OCI-LY1 (cell line): ENCODE measurements at regions not wholly inside any gene's neighbourhood (a gene's known extent, or its start where the extent isn't known, plus 50 kb on each side); places are given as distances from the start of the nearest gene placed in this dataset.

Experiments used
- H2AFZ ChIP-seq: fragments of 200-600 bp; sonication (generic), shearing (Covaris generic); 2 replicates; pipeline ENCODE4 v1.6.0; 2014; ENCODE audit warnings: antibody characterized with exemption, mild to moderate bottlenecking, low read length
- H3F3A ChIP-seq: fragments of 200-600 bp; sonication (generic), shearing (Covaris generic); 2 replicates; pipeline ENCODE4 v1.6.0; 2014; ENCODE audit warnings: mild to moderate bottlenecking, antibody characterized with exemption, low read length, moderate library complexity; ENCODE audit not compliant: insufficient read depth
- H3K27ac ChIP-seq: fragments of 200-600 bp; sonication (generic); 2 replicates; pipeline ENCODE4 v1.5.1; 2014; ENCODE audit warnings: low read length, mixed run types, mild to moderate bottlenecking, low read depth; ENCODE audit not compliant: poor library complexity, severe bottlenecking
- H3K27me3 ChIP-seq: fragments of 200-600 bp; sonication (generic); 2 replicates; pipeline ENCODE4 v1.6.0; 2014; ENCODE audit warnings: antibody characterized with exemption, mild to moderate bottlenecking, low read length, moderate library complexity; ENCODE audit not compliant: insufficient read depth
- H3K36me3 ChIP-seq: fragments of 200-600 bp; sonication (generic); 2 replicates; pipeline ENCODE4 v1.6.1; 2014; ENCODE audit warnings: mild to moderate bottlenecking, antibody characterized with exemption, low read length, moderate library complexity, mixed read lengths; ENCODE audit not compliant: insufficient read depth
- H3K4me1 ChIP-seq: fragments of 200-600 bp; sonication (generic); 2 replicates; pipeline ENCODE4 v1.5.1; 2014; ENCODE audit warnings: mild to moderate bottlenecking, low read length, moderate library complexity; ENCODE audit not compliant: insufficient read depth, severe bottlenecking
- H3K4me2 ChIP-seq: fragments of 200-600 bp; sonication (generic), shearing (Covaris generic); 2 replicates; pipeline ENCODE4 v1.6.1; 2014; ENCODE audit warnings: low read length
- H3K4me3 ChIP-seq: fragments of 200-600 bp; sonication (generic); 2 replicates; pipeline ENCODE4 v1.5.1; 2014; ENCODE audit warnings: low read length, low read depth, mild to moderate bottlenecking, mixed read lengths; ENCODE audit not compliant: poor library complexity, severe bottlenecking
- H3K79me2 ChIP-seq: fragments of 200-600 bp; shearing (Covaris generic); 2 replicates; pipeline ENCODE4 v1.6.1; 2016; ENCODE audit warnings: mixed run types, low read length, mixed read lengths; ENCODE audit not compliant: insufficient read depth
- H3K9ac ChIP-seq: fragments of 200-600 bp; sonication (generic), shearing (Covaris generic); 2 replicates; pipeline ENCODE4 v1.6.1; 2014; ENCODE audit warnings: mild to moderate bottlenecking, low read length, mixed read lengths
- H3K9me2 ChIP-seq: fragments of 200-600 bp; sonication (generic), shearing (Covaris generic); 2 replicates; pipeline ENCODE4 v1.6.1; 2014; ENCODE audit warnings: low read depth, mild to moderate bottlenecking, low read length, mixed read lengths
- H3K9me3 ChIP-seq: fragments of 200-600 bp; shearing (Covaris generic); 2 replicates; pipeline ENCODE4 v1.6.1; 2014; ENCODE audit warnings: low read length, mixed read lengths
- H4K20me1 ChIP-seq: fragments of 200-600 bp; sonication (generic), shearing (Covaris generic); 2 replicates; pipeline ENCODE4 v1.6.0; 2016; ENCODE audit warnings: mild to moderate bottlenecking, low read length; ENCODE audit not compliant: insufficient read depth
- CTCF ChIP-seq: fragments of 200-600 bp; sonication (generic), shearing (Covaris generic); IDR thresholded peaks from 2 replicates; pipeline ENCODE4 v1.5.1; 2017; ENCODE audit warnings: mild to moderate bottlenecking, antibody characterized with exemption, low read length, moderate library complexity, mixed read lengths
- EZH2 ChIP-seq: fragments of 200-600 bp; sonication (generic), shearing (Covaris generic); IDR thresholded peaks from 2 replicates; pipeline ENCODE4 v1.8.0; 2017; ENCODE audit warnings: borderline replicate concordance, mixed run types, mild to moderate bottlenecking, antibody characterized with exemption, low read length, moderate library complexity, mixed read lengths

GRCh38 chr6:54050750-54051149 lies 60.5 kb upstream of the MLIP start:
- no peaks in the 10 kb centered on the region for H3K36me3 ChIP-seq
- H3K4me3 ChIP-seq: no peak overlapping the region
- no peak overlapping the region for H3K9ac ChIP-seq
- H3K4me1 ChIP-seq: no peaks in the 10 kb centered on the region
- H3F3A ChIP-seq: no peaks in the 10 kb centered on the region
- H3K9me2 ChIP-seq: no peaks in the 10 kb centered on the region
- no peaks in the 10 kb centered on the region for H4K20me1 ChIP-seq
- no peak overlapping the region for H3K4me2 ChIP-seq
- TF ChIP-seq EZH2: no peak
- TF ChIP-seq CTCF: no peak
- H2AFZ ChIP-seq: no peak overlapping the region
- H3K27ac ChIP-seq: no peak overlapping the region
- no peaks in the 10 kb centered on the region for H3K79me2 ChIP-seq
- H3K27me3 ChIP-seq: no peaks in the 10 kb centered on the region
- no peaks in the 10 kb centered on the region for H3K9me3 ChIP-seq

GRCh38 chr6:54053881-54054391 lies 57.3 kb upstream of the MLIP start:
- Histone ChIP-seq H3K4me1 (no peaks in the 10 kb centered on the region), H3K9me2 (no peaks in the 10 kb centered on the region), H2AFZ (no peak overlapping the region), H3K9ac (no peak overlapping the region), H3K9me3 (no peaks in the 10 kb centered on the region), H3K27ac (no peak overlapping the region), H3K4me3 (no peak overlapping the region), H3K79me2 (no peaks in the 10 kb centered on the region), H3K27me3 (no peaks in the 10 kb centered on the region), H4K20me1 (no peaks in the 10 kb centered on the region), H3K4me2 (no peak overlapping the region), H3F3A (no peaks in the 10 kb centered on the region), H3K36me3 (no peaks in the 10 kb centered on the region)
- TF ChIP-seq CTCF (no peak), EZH2 (no peak)

- Histone ChIP-seq H3K4me2 (no peak overlapping the region), H3K9me2 (no peaks in the 10 kb centered on the region), H3K27ac (no peak overlapping the region), H3K36me3 (no peaks in the 10 kb centered on the region), H2AFZ (no peak overlapping the region), H4K20me1 (no peaks in the 10 kb centered on the region), H3K9me3 (no peaks in the 10 kb centered on the region), H3K27me3 (no peaks in the 10 kb centered on the region), H3K4me1 (no peaks in the 10 kb centered on the region), H3K9ac (no peak overlapping the region), H3F3A (no peaks in the 10 kb centered on the region), H3K4me3 (no peak overlapping the region), H3K79me2 (no peaks in the 10 kb centered on the region)
- TF ChIP-seq EZH2: no peak
- no peak for TF ChIP-seq CTCF
Measured at GRCh38 chr6:54056105-54056504, 55.1 kb upstream of the MLIP start.
